ENCODE measurements at regions not wholly inside any gene's neighbourhood (a gene's known extent, or its start where the extent isn't known, plus 50 kb on each side); places are given as distances from the start of the nearest gene placed in this dataset.
"Not testable (repeated sequence)": the region's sequence is repeated elsewhere in the genome, so short reads cannot be mapped to it uniquely, and the experiment has no call there.

GRCh38 chr7:155228894-155229293 lies 68.8 kb upstream of the INSIG1 start:
- DNase-seq = no peak

GRCh38 chr7:155229548-155230168 lies 68.0 kb upstream of the INSIG1 start:
- DNase-seq = no peak

DNA sequence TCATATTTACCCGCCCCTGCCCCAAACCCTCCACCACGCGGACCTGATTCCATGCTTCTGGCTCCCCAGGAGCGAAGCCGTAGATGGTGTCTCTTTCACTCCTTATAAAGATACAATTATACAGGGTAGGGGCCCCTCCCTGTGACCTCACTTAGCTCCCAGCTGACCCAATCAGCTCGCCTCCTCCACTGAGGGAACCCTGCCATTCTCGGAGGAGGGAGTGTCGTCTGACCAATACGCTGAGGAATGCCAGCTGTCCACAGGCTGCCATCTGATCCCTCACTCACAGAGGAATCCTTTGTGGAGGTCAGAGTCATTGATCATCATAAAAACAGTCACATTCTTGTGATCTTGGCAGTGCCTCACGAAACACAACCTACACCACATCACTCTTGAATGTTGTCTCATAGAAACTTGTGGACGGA lies 67.5 kb upstream of the INSIG1 start:
- peak; percentile 91 for DNase-seq

GRCh38 chr7:155231241-155231800 lies 66.4 kb upstream of the INSIG1 start:
- no peak for DNase-seq

DNA sequence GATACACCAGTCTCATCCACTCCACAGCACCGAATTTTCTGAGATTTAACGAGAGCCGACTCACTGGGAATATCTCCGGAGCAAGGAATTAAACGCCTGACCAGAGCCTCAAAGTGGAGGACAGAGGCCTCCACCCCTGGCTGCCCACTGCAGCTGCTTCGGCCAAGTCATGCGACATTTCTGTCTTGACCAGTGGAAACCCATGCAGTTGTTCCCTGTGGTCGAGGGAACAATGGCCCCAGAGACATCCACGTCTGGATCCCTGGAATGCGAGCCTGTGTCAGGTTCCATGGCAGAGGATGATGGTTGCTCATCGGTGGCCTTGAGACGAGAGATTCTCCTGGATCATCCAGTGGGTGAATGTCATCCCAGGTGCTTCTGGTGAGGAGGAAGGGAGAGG lies 65.7 kb upstream of the INSIG1 start:
- no peak for DNase-seq

- no peak for DNase-seq
These were observed 64.8 kb upstream of the INSIG1 start for GRCh38 chr7:155232911-155233310.

- DNase-seq = peak; percentile 77
These were observed 64.1 kb upstream of the INSIG1 start for GRCh38 chr7:155233311-155234157.

GRCh38 chr7:155234158-155234492 lies 63.6 kb upstream of the INSIG1 start:
- no peak for DNase-seq

- DNase-seq = no peak
These were observed 62.5 kb upstream of the INSIG1 start for GRCh38 chr7:155234950-155235789.

DNA sequence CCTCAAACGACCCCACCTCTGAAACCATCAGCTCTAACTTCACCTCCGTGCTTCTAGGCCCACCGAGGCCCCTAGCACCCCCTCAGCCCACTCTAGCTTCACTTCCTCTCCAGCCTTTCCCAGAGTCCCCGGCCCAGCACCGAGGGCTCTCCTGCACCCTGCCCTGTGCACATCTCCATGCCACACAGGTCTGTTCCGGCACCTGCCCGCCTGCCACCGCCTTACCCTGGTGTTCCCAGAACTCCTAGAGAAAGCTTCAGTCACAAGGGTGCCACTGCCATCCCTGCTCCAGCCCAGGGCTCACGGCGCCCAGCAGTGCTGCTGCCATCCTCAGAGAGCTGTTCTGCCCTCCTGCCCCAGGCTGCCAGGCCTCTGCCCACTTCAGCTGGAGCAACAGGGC lies 61.3 kb upstream of the INSIG1 start:
- no peak for DNase-seq

GRCh38 chr7:155237297-155237696 lies 60.4 kb upstream of the INSIG1 start:
- DNase-seq = no peak

- DNase-seq = no peak
These were observed 59.9 kb upstream of the INSIG1 start for GRCh38 chr7:155237730-155238129.

DNA sequence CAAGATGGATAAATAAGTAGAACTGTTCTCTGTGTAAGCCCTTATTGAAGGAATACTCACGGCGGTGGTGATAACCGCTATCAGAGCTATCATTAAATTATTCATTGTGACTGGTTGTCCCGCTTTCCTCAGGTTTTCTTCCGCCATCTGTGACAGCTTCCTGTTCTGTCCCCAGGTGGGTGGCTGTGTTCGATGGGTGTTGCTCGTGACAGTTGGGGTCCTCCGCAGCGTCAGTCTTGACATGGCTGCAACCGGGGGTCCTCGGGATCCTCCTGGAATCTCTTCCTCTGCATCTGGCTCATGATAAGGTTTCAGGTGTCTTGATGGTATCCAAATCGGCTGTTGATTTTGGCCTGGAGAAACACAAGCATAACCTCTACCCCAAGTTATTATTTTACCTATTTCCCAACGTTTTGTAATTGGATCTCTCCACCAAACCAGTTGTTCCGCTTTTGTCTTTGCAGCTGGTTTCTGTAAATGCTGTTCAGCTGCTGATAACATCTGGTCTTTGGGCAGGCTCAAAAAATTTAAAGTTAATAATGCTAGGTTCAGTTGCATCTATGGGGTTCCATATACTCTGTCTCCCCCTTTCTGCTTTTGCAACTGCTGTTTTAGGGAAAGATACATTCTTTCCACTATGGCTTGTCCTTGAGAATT lies 58.1 kb upstream of the INSIG1 start:
- not testable (repeated sequence) for DNase-seq

DNA sequence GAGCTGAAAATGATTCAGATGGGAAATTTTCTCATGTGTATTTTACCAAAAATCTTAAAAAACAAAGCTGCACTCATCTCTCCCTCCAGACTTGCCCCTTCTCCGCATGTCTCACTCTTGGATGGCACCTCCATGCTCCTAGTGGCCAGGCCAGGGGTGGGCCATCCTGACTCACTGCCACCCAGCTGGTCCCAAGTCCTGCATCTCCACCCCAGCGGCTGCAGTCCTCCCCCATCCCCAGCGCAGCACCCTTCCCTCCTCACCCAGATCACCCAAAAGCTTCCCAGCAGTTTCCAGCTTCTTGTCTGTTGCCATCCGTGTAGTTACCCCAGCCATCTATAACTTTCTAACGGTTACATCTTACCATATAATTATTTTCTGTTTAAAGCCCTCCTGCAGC lies 53.0 kb upstream of the INSIG1 start:
- no peak for DNase-seq

DNA sequence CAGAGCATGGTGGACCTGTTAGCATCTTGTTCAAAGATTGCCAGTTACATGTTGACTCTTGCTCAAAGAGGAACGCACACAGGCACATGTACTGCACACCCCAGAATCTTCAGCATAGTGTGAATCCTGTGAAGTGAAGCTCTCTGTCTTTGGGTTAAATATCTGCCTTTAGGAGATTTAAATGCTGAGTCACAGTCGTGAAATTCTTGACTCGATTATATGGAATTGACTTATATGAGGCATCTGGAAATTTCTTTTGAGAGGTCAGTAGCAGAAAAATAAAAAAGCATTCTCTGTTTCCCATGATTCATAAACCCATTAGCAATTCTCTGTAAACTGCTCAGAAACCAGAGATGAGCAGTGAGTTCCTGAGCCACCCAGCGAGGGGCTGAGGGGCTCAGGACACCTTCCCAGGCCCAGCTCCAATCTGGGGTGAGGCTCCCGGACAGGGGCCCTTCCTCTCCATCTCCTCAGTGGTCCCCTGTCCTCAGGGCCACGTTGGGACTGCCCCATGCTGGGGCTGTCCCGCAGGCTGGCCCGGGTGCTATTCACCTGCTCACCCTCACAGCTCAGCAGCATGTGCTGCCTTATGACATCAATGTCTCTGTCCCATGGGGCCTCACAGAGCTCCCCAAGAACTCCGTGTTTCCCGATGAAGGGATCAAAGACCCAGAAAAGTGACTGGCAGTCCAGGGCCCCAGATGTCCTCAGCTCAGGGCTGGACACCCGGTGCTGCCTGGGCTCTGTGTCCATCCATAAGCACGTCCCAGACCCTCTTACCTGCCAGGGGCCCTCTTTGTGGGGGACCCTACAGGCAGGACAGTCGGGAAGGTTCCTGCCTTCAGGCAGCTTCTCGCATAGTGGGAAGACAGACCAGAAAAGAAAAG lies 50.0 kb upstream of the INSIG1 start:
- no peak for DNase-seq

Measured in renal pelvis (tissue), 1 donor.